IPS-NIHi7 (cell line): ENCODE measurements at regions not wholly inside any gene's neighbourhood (a gene's known extent, or its start where the extent isn't known, plus 50 kb on each side); places are given as distances from the start of the nearest gene placed in this dataset.
"Not testable (repeated sequence)": the region's sequence is repeated elsewhere in the genome, so short reads cannot be mapped to it uniquely, and the experiment has no call there.

Experiments
- DNase-seq: peaks from one replicate; pipeline ENCODE4 v3.0.0; 2012; ENCODE audit warnings: mixed read lengths; ENCODE audit errors: extremely low spot score

GRCh38 chr17:27365329-27365945, 71.5 kb downstream of the WSB1 start:
- not testable (repeated sequence) for DNase-seq

- DNase-seq = no peak
These were observed 72.5 kb downstream of the WSB1 start for GRCh38 chr17:27366437-27366836.

- DNase-seq = no peak
These were observed 73.4 kb downstream of the WSB1 start for GRCh38 chr17:27367121-27367981.

- no peak for DNase-seq
These were observed 74.4 kb downstream of the WSB1 start for GRCh38 chr17:27368151-27368795.

GRCh38 chr17:27368980-27369379, 75.1 kb downstream of the WSB1 start:
- DNase-seq = no peak

- DNase-seq = no peak
These were observed 76.9 kb downstream of the WSB1 start for GRCh38 chr17:27370776-27371175.

- DNase-seq = not testable (repeated sequence)
These were observed 79.8 kb downstream of the WSB1 start for GRCh38 chr17:27373695-27374094.

GRCh38 chr17:27376637-27377547, 79.4 kb upstream of the KSR1 start:
- DNase-seq = no peak

- DNase-seq = no peak
These were observed 77.6 kb upstream of the KSR1 start for GRCh38 chr17:27378482-27379175.

- no peak for DNase-seq
These were observed 76.2 kb upstream of the KSR1 start for GRCh38 chr17:27379888-27380533.

- no peak for DNase-seq
These were observed 75.7 kb upstream of the KSR1 start for GRCh38 chr17:27380551-27380950.

GRCh38 chr17:27381007-27381501, 75.2 kb upstream of the KSR1 start:
- peak; percentile 95 for DNase-seq

- no peak for DNase-seq
These were observed 74.2 kb upstream of the KSR1 start for GRCh38 chr17:27382025-27382424.

GRCh38 chr17:27384261-27384701, 72.0 kb upstream of the KSR1 start:
- no peak for DNase-seq

GRCh38 chr17:27384726-27385125, 71.5 kb upstream of the KSR1 start:
- DNase-seq = no peak

GRCh38 chr17:27385626-27386025, 70.6 kb upstream of the KSR1 start:
- DNase-seq = no peak

- DNase-seq = no peak
These were observed 69.8 kb upstream of the KSR1 start for GRCh38 chr17:27386206-27387075.

- DNase-seq = no peak
These were observed 66.6 kb upstream of the KSR1 start for GRCh38 chr17:27389542-27390140.

- DNase-seq = no peak
These were observed 65.7 kb upstream of the KSR1 start for GRCh38 chr17:27390540-27390939.
